HCT116 (cell line): ENCODE measurements at regions not wholly inside any gene's neighbourhood (a gene's known extent, or its start where the extent isn't known, plus 50 kb on each side); places are given as distances from the start of the nearest gene placed in this dataset.

Experiments used
- EZH2phosphoT487 ChIP-seq: fragments of 200-600 bp; IDR thresholded peaks from 2 replicates; pipeline ENCODE4 v1.6.1; 2018; ENCODE audit warnings: antibody characterized with exemption, borderline replicate concordance
- POLR2AphosphoS5 ChIP-seq: IDR thresholded peaks from 2 replicates; pipeline ENCODE4 v1.6.1; 2011; ENCODE audit warnings: mild to moderate bottlenecking, low read depth, low read length, moderate library complexity

DNA sequence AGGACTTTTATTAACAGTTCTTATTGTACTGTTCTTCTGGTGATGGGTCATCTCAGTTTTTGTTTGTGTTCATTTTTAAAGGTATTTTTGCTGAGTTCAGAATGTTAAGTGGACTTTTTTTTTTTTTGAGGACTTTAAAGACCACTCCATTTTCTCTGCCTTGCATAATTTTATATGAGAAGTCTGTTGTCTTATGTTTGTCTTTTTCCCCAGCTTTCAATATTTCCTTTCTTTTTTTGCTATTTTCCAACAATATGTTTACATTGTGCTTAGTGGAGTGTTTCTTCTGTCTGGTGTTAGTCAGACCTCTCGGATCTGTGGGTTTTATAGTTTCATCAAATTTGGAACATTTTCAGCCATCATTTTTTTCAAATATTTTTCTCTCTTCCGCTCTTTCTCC is 290.0 kb upstream of the TNRC6C start:
- TF ChIP-seq POLR2AphosphoS5 (no peak), EZH2phosphoT487 (no peak)
